Spleen (tissue), 11 donors: ENCODE measurements at regions not wholly inside any gene's neighbourhood (a gene's known extent, or its start where the extent isn't known, plus 50 kb on each side); places are given as distances from the start of the nearest gene placed in this dataset.

Source experiments
- DNase-seq: peaks from one replicate; pipeline ENCODE4 v3.0.0-alpha.2; 2020
- H3K27ac ChIP-seq, 8 donors: fragments of 200-600 bp; sonication (generic) in 7 of 8; 1 replicate in 4 of 8; 2 replicates in 4 of 8; pipeline versions ENCODE4 v1.5.0 to v1.8.0; 2016 to 2021; ENCODE audit warnings: inconsistent platforms in 4 of 8, mild to moderate bottlenecking in 4 of 8, moderate library complexity in 1 of 8
- H3K27me3 ChIP-seq, 7 donors: fragments of 200-600 bp; sonication (generic) in 6 of 7; replicated peaks in 1 of 7; 1 replicate in 4 of 7; 2 replicates in 3 of 7; pipeline versions ENCODE4 v1.5.0 to v1.8.0; 2016 to 2021; ENCODE audit warnings: inconsistent platforms in 3 of 7, mild to moderate bottlenecking in 1 of 7
- H3K36me3 ChIP-seq, 6 donors: fragments of 200-600 bp; sonication (generic) in 5 of 6; 1 replicate in 4 of 6; 2 replicates in 2 of 6; pipeline versions ENCODE4 v1.5.0 to v1.8.0; 2016 to 2021; ENCODE audit warnings: inconsistent platforms in 2 of 6
- H3K4me1 ChIP-seq, 6 donors: fragments of 200-600 bp; sonication (generic) in 5 of 6; 1 replicate in 3 of 6; 2 replicates in 3 of 6; pipeline versions ENCODE4 v1.5.0 to v1.8.0; 2016 to 2021; ENCODE audit warnings: inconsistent platforms in 3 of 6
- H3K4me3 ChIP-seq, 8 donors: fragments of 200-600 bp; sonication (generic) in 7 of 8; 1 replicate in 4 of 8; 2 replicates in 4 of 8; pipeline versions ENCODE4 v1.5.0 to v1.8.0; 2016 to 2021; ENCODE audit warnings: inconsistent platforms in 4 of 8, mild to moderate bottlenecking in 4 of 8, moderate library complexity in 2 of 8
- H3K9me3 ChIP-seq, 8 donors: fragments of 200-600 bp; sonication (generic) in 7 of 8; 1 replicate in 4 of 8; 2 replicates in 4 of 8; pipeline versions ENCODE4 v1.5.0 to v1.8.0; 2016 to 2021; ENCODE audit warnings: inconsistent platforms in 4 of 8
- CTCF ChIP-seq, 11 experiments: fragments of 200-600 bp in 7 of 11; fragments of 450-650 bp in 4 of 11; sonication (generic) in 4 of 11; IDR thresholded peaks in 8 of 11; conservative IDR thresholded peaks in 3 of 11; 1 replicate in 7 of 11; 2 replicates in 4 of 11; pipeline versions ENCODE4 v1.4.0 to v1.8.0; 2016 to 2021; ENCODE audit warnings: antibody characterized with exemption in 11 of 11, inconsistent platforms in 4 of 11, mild to moderate bottlenecking in 1 of 11
- POLR2A ChIP-seq, 3 donors: fragments of 450-650 bp; IDR thresholded peaks; one replicate each; pipeline ENCODE4 v1.5.1; 2017; ENCODE audit warnings: antibody characterized with exemption in 3 of 3, mild to moderate bottlenecking in 1 of 3
- POLR2AphosphoS5 ChIP-seq, 3 donors: sonication (generic); formaldehyde crosslinking; IDR thresholded peaks; one replicate each; pipeline ENCODE4 v1.5.1; 2017; ENCODE audit warnings: antibody characterized with exemption in 3 of 3
- WGBS, 5 donors: extraction: QIAGEN DNeasy Blood & Tissue Kit in 3 of 5; methylation state at CpG; one replicate each; pipeline versions ENCODE4 v1.1.5 to v1.1.7; 2013 to 2018; 5-methylcytosine and 5-hydroxymethylcytosine counted together
- intact Hi-C: fragments of 100-400 bp; cut with DNase I; formaldehyde crosslinking; loops from one replicate; pipeline ENCODE4 v1.15.0; 2023; ENCODE audit warnings: low total_unique reads
- donor health status: healthy with polysubstance abuse.
- donor health status: DM: no; HTN: no; CAD: no; lungs with moderate emphysema.
- donor health status: DM: no; HTN: no; CAD: no.
- donor health status: Bipolar disorder and iron deficiency.
- donor health status: healthy.
- donor health status: DM: no; HTN: no; CAD: no.
- donor health status: DM: yes; HTN: yes; CAD: no.

GRCh38 chr18:79609841-79610281 lies 69.7 kb upstream of the CTDP1 start:
- TF ChIP-seq POLR2AphosphoS5 (IDR thresholded peaks at IDR 0.05): no peak
- no peak for TF ChIP-seq POLR2A (IDR thresholded peaks at IDR 0.05)
- no peak for TF ChIP-seq CTCF (IDR thresholded peaks at IDR 0.05 in 8 of 11, conservative IDR thresholded peaks at IDR 0.05 in 3 of 11)
- Histone ChIP-seq H3K9me3 (no peaks in the 10 kb centered on the region), H3K27me3 (peaks cover 0 to 36% (median 0%) of the 10 kb centered on the region in 7 donors), H3K36me3 (no peaks in the 10 kb centered on the region), H3K4me3 (no peak overlapping the region), H3K27ac (no peak overlapping the region), H3K4me1 (no peaks in the 10 kb centered on the region)
- 73 to 92% (median 88%) methylated on average over 3 to 16 of the region's 16 CpGs for WGBS, 5 donors
- intact Hi-C loops: no loop called here
- peak; percentile 70 for DNase-seq

DNA sequence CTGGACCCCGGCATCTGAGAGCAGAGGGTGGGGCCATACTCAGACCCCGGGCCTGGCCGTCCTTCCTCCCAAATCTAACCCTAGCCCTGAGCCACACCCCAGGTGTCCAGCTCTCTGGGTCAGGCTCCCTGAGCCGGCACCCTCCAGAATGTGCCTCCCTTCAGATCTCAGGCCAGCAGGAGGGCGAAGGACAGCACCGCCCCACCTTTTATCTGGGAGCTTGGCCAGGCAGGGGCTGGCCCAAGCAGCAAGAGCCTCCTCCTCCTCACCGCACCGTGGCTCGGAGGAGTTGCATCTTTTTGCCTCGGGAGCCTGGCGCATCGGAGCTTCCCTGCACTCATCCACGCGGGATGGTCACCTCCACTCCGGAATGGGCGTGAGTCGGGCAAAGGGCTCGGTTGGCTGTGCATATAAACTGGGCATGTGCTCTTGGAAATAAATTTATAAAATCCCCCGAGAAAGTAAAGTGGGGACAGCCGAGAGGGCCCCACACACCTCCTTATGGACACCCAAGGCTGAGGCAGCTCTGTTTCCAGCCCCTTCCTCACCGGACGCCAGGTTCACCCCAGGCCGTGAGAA lies 69.1 kb upstream of the CTDP1 start:
- Histone ChIP-seq H3K27ac (no peak overlapping the region), H3K27me3 (peaks cover 0 to 36% (median 0%) of the 10 kb centered on the region in 7 donors), H3K4me3 (no peak overlapping the region), H3K36me3 (no peaks in the 10 kb centered on the region), H3K9me3 (no peaks in the 10 kb centered on the region), H3K4me1 (no peaks in the 10 kb centered on the region)
- DNase-seq: peak; percentile 63
- WGBS, 5 donors: 87 to 93% (median 91%) methylated on average over 16 to 23 of the region's 23 CpGs
- TF ChIP-seq POLR2AphosphoS5 (IDR thresholded peaks at IDR 0.05): no peak
- no peak for TF ChIP-seq POLR2A (IDR thresholded peaks at IDR 0.05)
- TF ChIP-seq CTCF (IDR thresholded peaks at IDR 0.05 in 8 of 11, conservative IDR thresholded peaks at IDR 0.05 in 3 of 11): no peak
- intact Hi-C loops: no loop called here

- no peak overlapping the region for H3K27ac ChIP-seq
- no peaks in the 10 kb centered on the region for H3K36me3 ChIP-seq
- intact Hi-C loops: no loop called here
- DNase-seq: peak; percentile 49
- H3K4me1 ChIP-seq: no peaks in the 10 kb centered on the region
- H3K4me3 ChIP-seq: no peak overlapping the region
- no peak for TF ChIP-seq POLR2A (IDR thresholded peaks at IDR 0.05)
- no peak for TF ChIP-seq CTCF (IDR thresholded peaks at IDR 0.05 in 8 of 11, conservative IDR thresholded peaks at IDR 0.05 in 3 of 11)
- no peak for TF ChIP-seq POLR2AphosphoS5 (IDR thresholded peaks at IDR 0.05)
- 84 to 93% (median 89%) methylated on average over 20 of the region's 20 CpGs for WGBS, 5 donors
- H3K27me3 ChIP-seq: peaks cover 0 to 36% (median 0%) of the 10 kb centered on the region in 7 donors
- H3K9me3 ChIP-seq: no peaks in the 10 kb centered on the region
Measured at GRCh38 chr18:79611040-79611681, 68.4 kb upstream of the CTDP1 start.

- WGBS, 5 donors: 83 to 95% (median 92%) methylated on average over 20 to 27 of the region's 27 CpGs
- no peaks in the 10 kb centered on the region for H3K36me3 ChIP-seq
- TF ChIP-seq CTCF (IDR thresholded peaks at IDR 0.05 in 8 of 11, conservative IDR thresholded peaks at IDR 0.05 in 3 of 11): no peak
- TF ChIP-seq POLR2A (IDR thresholded peaks at IDR 0.05): no peak
- TF ChIP-seq POLR2AphosphoS5 (IDR thresholded peaks at IDR 0.05): no peak
- no peak overlapping the region for H3K27ac ChIP-seq
- H3K9me3 ChIP-seq: no peaks in the 10 kb centered on the region
- peaks cover 0 to 31% (median 9%) of the 10 kb centered on the region in 7 donors for H3K27me3 ChIP-seq
- H3K4me1 ChIP-seq: peaks cover 0 to 5% (median 0%) of the 10 kb centered on the region in 6 donors
- DNase-seq: peak; percentile 56
- no peak overlapping the region for H3K4me3 ChIP-seq
- intact Hi-C loops: no loop called here
Measured at GRCh38 chr18:79612291-79613108, 67.1 kb upstream of the CTDP1 start.
